Activated CD8-positive, alpha-beta memory T cell treated with anti-CD3 and anti-CD28 coated beads for 4 hours (primary cell): ENCODE measurements at regions not wholly inside any gene's neighbourhood (a gene's known extent, or its start where the extent isn't known, plus 50 kb on each side); places are given as distances from the start of the nearest gene placed in this dataset.

Experiments used
- DNase-seq, 2 donors: peaks; one replicate each; pipeline ENCODE4 v3.0.0-alpha.2; 2020; ENCODE audit warnings: low read depth in 2 of 2

DNA sequence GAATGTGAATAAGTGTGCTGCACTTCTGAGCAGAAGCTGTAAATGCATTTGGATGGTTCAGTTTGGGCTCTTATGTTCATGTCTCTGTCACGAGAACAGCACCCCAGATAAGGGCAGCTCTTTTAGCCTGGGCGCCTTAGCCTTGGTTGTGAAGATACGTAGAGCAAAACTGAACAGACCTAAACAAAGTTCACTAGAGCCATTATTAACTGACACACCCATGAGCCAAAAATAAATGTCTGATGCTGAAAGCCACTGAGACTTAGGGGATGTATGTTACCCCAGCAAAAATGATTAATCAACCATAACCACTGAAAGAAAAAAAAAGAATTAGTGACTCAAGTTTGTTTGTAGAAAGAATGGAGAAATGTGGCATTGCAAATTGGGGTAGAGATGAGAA lies 343.4 kb downstream of the BCAT1 start:
- no peak for DNase-seq

DNA sequence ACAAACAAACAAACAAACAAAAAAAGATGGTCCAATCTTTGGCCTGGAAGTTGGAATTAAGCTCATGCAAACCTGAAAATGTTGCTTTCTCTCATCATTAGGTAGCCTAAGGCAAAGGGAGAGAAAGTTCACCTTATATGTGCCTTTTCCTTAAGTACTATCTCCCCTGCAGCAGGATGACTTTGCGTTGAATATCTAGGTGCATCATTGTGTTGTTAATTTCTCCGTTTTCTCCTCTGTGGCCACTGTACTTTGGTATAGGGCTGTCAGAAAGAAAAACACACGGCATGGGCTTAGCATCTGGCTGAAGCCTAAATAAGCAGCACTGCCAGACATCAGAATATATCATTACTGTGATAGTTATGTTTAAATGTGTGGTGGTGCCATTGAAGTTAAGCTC lies 345.5 kb downstream of the BCAT1 start:
- no peak for DNase-seq

DNA sequence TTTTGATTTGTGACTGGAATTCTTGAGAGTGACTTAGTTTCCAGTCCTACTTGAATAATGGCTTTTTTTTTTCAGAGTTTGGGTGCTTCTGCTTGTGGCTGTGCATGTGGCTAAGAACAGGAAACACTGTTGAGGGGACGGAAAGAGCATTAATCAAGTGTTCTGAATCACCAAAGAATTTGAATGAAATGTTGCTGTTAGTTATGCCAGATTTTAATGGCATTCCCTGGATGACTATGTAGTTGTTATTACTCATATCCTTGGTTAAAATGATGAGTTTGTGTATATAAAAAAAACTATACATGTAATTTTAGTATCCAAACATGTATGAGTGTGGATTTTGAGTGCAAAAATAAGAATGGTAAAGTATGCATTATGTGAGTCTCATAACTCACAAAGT lies 347.9 kb downstream of the BCAT1 start:
- DNase-seq, result no peak

DNA sequence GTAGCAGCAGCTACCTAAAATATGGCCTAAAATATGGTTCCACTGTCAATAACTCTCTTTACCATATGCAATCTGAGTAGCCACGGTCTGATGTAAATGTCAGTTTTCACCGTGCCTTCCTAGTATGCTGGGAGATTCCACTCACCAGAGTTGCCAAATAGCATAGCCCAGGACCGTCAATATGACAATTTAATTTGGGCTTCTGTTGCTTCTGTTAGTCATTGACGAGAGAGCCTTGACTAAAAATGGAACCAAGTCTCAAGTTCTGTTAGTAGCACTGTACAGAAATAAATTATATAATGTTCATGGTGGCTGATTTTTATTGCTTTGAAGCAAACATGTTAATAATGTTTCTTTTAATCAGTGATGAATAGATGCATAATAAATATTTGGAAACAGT lies 348.4 kb downstream of the BCAT1 start:
- no peak for DNase-seq

DNA sequence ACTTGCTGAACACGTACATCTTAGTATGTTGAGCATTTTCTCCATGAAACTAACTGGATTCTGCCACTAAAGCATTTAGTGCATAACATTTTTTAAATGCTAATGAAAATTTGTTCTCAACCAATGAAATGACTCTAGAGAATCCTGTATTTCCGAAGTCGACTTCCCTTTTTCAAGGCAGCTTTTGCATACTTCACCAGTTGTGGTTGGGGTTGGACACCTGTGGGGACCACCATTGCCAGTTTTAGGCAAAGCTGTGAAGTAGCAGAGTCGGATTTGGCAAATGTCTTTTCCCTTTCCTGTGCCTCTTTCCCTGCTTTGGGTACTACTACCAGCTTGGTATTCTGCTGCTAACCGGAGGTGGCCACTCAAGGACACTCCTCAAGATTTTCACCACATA lies 349.2 kb downstream of the BCAT1 start:
- DNase-seq, result no peak

DNA sequence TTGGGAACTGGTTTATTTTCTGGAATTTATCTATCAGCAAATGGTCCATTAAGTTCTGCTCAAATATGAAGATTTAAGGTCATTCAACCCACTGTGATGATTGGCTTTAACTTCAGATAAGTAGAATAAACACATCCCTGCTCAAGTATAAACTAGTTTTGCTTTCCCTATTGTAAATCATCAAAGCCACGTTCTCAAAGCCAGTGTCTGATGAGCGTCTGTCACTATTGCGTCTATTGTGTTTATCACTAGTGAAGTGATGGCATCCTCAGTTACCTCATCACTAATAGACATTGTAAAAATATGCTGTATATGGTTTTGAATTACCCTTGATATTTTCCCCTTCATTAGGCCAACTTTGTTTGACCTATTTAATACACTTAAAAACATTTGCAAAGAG lies 351.3 kb downstream of the BCAT1 start:
- DNase-seq, result no peak

DNA sequence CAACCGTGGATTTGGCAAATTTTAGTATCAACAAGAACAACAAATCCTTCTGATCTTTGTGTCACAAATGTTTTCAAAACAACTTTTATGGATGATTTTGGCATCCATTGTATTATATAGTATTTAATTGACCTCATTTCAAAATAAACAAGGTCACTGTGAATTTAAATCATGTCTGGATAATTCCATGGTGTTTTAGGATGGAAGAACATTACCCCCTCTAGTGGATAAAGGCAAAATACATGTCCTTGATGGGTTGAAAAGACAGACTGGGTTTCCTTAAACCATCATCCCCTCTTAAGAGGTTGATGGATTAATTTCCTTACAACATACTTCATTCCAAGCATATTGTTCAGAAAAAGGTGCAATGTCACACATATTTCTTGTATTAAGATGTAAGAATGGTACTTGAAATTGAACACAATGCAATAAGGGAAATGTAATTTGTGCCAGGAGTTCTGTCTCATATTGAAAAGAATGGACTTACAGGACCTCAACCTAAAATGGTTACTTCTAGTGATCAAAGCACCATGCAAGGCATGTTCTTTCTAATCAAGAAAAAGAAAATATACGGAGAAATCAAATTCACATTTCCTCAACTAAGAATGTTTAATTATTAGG lies 352.0 kb downstream of the BCAT1 start:
- DNase-seq, result no peak

DNA sequence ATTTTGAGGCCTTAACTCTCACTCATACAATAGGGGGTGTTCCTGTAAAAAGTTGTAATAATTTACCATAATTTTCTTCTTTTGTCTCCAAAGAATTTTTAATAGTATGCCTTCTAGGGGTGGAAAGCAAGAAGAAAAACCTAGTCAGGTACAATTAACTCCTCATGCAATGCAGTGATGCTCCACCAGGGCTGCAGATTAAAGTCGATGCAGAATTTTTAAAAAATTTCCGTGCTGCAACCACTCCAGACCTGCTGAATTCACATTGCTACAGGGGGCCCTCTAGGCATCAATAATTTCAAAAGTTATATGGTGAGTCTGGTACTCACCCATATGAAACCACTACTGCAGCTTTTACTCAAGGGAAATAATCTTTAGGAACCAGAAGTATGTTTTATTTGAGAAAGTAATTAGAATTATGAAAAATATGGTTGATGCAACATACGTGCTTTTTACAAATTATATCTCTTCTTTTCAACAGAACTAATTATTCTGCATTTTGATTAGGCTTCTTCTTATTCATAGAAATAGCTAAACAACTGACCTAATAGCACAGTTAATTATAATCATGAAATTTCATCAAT lies 353.2 kb downstream of the BCAT1 start:
- no peak for DNase-seq

DNA sequence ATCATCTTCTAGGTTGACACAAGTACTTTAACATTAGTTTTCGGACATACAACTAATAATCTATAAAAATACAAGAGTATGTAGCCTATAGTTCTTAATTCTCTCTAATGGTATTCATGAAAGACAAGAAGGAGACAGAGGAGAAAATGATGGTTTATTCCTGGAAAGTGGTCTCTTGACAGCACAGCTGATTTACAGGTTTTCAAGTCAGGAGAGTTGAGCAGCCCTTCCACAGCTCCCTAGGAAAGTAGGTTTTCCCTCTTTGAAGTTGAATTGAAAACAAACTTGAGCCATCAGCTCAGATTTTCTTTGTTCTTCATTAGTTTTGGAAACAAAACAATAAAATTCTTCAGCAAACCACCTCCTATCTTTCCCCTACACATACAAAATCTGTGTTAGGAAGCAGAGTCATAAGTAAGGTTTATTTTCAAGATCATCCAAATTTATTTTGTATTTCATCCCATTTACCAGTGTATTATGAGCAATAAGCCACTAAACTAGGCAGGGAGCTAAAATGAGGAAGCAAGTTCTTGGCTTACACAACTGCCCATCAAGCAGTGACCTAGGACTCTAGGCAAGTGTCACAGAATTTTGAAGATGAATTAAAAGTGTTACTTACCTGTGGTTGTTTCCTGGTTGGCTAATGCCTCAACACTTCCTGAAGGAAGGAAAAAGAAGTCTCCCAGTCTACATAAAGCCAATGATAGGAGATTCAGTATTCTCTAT lies 357.0 kb downstream of the BCAT1 start:
- no peak for DNase-seq

DNA sequence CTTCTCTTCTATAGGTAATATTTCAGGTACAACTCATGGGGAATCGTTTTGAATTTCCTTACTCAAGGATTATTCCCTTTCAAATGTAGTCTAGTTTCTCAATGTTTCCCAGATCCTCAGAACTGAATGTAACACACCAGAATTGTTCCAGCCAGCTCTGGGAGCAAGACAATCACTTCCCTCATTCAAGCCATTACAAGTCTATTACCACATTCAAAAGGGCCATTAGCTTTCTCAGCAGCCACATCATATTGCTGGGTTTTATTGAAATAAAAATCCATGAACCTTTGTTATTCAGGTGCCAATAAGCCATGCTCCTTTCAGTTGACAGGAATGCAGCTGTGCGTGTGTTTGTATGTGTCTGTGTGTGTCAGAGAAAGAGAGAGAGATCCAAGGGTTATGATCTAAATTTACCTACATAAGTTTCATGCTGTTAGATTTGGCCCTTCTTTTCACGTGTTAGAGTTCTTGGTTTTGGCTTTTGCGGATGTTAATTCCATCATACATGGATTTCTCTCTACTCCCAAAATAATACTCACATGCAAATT lies 357.7 kb downstream of the BCAT1 start:
- no peak for DNase-seq

DNA sequence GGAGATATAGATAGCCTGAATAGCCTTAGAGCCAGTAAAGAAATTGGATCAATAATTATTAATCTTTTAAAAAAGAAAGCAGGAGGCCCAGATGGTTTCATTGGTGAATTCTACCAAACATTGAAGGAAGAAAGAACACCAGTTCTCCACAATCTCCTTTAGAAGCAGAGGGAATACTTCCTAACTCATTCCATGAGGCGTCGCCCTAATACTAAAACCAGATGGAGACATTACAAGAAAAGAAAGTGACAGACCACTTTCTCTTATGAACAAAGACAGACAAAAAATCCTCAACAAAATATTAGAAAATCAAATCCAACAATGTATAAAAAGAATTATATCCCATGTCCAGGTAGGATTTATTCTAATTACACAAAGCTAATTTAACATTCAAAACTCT lies 362.6 kb downstream of the BCAT1 start:
- DNase-seq, result no peak

DNA sequence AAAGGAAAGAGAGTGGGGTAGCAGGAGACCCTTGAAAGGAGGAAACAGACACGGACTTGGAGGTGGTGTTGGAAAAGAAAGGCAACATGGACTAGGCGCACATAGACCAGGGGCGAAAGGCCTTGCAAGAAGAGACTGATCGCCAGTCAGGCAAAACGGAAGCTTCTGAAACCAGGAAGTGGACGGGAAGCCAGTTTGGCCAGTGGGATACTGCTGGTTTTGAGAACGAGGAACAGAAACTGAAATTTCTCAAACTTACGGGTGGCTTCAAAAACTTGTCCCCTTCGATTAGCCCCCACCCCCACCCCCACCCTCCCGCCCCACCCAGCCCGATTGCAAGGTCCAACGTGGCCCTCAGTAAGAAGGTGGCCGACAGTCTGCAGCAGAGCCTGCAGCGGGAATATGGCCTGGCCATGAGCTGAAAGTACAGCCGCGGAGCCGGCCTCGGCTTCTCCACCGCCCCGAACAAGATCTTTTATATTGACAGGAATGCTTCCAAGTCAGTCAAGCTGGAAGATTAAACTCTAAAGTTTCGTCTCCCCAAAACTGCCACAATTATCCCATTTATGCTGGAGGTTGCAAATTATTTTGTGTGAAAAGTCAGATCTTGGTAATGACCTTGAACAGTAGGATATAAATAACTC lies 364.7 kb downstream of the BCAT1 start:
- DNase-seq, result no peak

DNA sequence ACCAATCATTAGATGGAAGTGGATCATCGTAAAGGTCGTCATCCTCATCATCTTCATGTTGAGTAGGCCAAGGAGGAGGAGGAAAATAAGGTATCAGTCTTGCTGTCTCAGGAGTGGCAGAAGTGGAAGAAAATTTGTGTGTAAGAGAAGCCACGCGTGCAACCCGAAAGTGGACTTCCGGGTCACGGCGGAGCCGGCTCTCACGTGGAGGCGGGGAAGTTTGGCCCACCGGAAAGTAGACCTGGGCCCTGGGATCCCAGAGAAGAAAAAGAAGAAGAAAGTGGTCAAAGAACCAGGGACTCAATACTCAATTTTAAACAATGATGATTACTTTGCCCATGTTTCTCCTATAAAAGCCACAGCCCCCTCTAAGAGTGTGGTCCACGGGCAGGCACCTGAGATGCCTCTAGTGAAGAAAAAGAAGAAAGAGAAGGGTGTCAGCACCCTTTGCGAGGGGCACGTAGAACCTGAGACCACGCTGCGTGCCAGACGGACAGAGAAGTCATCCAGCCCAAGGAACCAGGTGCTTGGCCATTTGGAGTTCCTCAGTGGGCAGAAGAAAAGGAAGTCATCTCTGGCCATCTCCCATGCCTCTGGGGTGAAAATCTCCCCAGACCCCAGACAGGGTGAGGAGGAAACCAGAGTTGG lies 365.8 kb downstream of the BCAT1 start:
- DNase-seq, result no peak

DNA sequence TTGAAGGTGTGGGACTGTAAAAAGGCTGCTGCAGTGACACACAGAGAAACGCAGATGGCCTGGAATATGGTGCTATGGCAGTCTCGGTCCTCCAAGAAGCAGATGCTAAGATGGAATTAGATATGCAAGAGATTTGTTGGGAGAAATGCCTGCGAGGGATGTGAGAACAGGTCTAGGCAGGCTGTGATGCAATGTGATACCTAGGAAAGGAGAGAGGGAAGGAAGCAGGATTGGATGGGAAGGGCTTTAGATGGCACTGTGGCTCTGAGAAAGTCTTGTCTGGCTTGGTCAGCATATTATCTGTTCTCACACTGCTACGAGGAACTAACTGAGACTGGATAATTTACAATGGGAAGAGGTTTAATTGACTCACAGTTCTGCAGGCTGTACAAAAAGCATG lies 374.4 kb downstream of the BCAT1 start:
- DNase-seq, result no peak

DNA sequence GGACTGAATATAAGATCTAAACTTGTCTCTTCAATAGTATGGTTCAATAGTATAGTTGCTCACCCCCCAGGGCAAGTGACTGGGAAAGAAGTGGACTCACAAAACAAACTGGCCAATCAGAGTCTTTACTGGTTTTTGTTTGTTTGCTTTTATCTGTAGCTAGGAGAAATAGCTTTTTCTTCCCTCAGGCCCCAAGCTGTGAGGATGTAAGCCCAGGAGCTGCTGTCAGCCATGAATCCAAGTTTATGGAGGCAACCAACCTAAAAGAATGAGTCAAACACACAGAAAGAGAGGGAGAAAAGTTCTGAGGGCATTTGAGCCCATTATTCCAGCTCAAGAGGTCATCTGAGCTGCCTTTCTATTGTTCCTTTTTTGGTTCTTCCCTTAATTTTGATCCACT lies 375.3 kb downstream of the BCAT1 start:
- DNase-seq, result no peak

DNA sequence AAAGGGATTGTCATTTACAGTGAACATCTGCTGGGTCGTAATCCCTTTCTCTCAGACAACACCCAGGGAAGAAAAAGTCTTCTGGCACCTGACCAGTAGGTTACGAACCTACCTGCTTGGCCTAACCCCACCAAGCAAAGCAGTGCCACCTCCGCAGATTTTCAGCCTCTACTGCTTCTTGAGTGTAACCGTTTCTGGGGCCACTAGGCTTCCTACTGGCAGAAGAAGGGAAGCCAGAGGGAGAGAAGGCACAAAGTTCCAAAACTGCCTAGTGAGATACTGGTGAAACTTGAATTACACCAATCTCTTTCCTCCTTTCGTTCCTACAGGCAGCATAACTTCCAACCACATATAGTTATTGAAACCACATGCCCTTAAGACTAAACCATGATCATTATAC lies 383.6 kb downstream of the BCAT1 start:
- DNase-seq, result no peak

DNA sequence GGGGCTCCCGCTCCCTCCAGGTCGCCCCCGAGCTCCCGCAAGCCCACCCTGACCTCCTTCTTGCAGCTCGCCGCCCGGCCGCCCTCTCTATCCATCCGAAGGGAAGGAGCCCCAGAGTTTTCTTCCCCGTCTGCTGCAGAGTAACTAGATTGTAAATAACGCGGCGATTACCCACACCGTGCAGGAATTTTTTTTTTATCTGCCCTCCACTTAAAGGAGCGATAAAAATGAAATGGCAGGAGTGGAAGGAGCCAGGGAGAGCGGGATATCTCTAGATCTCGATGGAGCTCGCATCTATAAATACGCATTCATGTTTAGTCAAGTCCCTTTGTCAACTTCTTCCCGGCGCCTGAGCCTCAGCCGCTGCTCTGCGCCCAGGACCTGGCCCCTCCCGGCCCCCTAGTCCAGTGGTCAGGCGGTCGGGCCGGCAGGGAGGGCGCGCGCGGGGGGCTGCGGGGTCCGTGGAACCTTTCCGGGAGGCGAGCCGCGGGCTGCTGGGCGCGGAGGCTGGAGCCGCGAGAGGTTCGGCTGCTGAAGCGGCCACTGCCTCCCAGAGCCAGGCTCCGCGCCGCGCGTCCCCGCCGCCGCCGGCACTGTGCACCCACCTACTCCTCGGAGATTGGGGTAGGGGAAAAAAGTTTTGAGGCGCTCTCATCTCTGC lies 386.0 kb downstream of the BCAT1 start:
- no peak for DNase-seq

DNA sequence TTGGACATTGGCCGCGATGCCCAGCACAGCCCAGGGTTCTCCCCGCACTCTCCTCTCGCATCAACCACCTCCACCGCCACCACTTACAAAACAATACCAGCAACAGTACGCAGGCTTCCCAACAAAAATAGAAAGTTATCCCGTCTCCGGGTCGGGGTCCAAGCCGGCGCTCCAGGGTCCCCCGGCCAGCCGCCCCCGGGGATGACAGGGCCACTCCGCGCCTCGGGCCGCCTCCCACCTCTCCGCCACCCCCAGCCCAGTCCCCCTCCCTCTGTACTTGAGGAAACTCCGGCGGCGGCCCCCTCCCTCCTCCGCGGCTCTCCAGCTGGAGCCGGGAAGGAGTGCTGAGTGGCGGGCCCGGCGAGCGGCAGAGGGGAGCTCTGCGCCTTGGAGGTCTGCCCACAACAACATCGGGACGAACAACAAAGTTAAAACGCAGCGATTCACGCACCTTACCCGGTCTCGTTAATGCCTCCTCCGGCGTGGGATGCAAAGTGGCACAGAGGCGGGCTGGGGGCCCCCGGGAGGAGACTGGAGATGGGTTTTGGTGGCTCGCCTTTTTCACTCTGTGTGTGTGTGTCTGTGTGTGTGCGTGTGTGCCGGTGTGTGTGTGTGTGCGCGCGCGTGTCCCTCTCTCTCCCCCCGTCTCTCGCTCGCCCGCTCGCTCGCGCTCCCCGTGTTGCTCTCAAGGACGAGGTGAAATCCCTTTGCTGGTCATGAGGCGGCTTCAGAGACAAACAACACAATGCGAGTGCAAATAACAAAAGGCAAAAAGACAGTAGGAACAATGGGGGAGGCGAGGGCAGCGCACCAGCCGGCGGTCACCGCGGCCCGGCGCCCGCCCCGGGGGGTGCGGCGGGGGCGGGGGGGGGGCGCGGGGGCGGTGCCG lies 386.8 kb downstream of the BCAT1 start:
- no peak for DNase-seq

DNA sequence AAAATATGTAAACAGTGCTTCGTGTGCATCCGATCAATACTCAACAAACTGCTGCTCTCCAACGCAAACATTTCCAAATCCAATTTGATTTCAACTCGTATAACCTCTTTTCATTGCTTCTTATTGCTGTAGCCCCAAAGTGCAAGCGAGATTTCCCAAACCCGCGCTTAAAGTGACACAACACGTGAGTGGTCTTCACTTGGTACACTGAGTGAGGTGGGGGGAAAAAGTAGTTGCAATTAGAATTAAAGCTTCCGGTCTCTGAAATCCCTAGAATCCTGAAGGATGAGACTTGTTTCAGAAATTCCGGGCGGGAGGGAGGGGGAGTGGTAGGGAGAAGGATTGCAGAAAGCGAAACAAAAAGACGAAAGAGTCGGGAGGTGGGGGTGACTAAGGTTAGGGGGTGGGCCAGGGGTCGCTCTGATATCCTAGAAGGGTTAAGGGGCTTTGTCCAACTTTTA lies 387.5 kb downstream of the BCAT1 start:
- DNase-seq, result no peak

DNA sequence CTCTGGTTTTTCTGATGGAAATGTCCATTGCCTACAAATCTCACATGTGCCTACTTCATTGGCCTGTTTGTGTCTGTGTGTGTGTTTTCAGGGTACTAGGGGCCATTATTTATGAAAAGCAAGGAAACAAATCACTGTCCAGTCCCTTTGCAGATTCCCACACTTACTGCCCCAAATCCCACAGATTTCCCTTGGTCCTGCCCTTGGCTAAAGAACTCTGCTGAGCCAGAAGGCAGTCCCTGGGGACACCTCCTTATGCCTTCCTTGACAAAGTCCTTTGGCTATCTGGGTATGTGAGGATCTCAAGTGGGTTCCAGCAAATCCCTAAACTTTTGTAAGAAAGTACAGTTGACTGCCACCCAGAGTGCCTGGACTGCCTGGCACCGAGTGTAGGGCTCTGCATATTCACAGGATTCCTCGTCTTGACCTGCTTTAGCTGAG lies 388.1 kb downstream of the BCAT1 start:
- DNase-seq, result no peak
